ENCODE measurements at regions not wholly inside any gene's neighbourhood (a gene's known extent, or its start where the extent isn't known, plus 50 kb on each side); places are given as distances from the start of the nearest gene placed in this dataset.

DNA sequence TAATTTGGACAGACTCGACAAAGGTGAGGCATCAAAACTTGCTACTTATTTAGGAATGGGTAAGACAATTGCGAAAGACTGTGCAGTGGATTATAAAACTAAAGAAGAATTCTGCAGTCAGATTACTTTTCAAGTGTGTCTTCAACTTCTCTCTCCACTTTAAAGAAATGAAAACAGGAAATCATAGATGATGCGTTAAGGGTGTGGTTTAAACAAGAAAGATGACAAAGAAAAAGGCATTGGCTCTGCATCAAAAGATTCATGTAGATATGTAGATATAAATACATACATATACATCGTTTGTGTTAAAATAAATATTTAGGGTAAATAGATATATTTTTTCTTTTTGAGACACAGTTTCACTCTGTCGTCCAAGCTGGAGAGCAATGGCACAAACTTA lies 74.6 kb upstream of the PARP11 start:
- peak; percentile 71 for DNase-seq

DNA sequence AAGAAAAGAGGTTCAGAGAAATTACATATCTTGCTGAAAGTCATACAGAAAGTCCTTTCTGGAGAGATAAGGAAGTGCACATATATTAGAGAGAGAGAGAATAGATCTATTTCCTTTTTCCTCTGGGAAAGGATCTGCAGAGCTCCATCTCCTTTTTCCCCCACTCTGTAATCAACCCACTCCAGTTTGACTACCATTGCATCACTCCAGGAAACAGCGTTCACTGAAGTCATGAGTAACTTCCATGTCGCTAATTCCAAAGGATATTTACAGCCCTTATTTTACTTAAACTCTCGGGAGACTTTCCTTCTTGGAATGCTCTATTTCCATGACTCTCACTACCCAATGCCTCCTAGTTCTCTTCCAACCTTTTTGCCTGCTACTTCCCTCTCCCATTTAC lies 72.5 kb upstream of the PARP11 start:
- no peak for DNase-seq

DNA sequence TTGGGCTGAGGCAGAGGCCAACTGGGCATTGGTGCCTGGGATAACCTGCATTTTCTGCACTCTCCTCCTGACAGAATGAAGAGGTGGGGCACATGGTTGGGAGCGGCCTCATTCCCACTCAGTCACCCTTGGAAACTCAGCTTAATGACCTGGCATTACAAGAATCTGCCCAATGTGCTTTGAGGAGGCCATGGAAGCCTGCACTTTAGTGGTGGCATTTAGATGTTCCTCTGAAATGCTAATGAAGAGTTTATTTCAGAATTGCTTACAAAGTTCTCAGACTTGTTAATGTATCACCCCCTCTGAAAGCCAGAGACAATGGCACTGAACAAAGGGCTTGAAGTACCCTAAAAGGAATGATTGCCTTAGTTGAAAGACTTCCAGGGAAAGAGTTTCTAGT lies 71.4 kb upstream of the PARP11 start:
- no peak for DNase-seq

DNA sequence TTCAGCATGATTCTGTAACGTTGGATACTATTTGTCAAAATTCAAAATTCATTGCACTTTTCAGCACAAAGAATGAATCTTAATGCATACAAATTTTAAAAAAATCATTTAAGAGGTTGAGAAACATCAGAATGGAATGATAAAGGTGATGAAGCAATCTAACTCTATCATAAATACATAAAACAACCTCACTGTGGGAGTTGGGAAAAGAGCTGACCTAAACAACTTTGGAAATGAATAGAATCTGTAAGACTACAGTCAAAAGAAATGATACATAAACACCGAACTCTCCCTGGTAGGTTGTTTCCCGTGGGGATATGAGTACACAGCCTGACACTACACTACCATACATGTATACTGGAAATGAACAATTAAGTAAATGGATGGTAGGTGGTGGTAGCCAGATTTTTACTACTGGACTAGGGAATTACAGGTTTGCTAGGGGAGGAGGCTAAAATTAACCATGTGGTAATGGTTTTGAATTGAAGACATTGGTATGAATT lies 64.9 kb upstream of the PARP11 start:
- DNase-seq = no peak

DNA sequence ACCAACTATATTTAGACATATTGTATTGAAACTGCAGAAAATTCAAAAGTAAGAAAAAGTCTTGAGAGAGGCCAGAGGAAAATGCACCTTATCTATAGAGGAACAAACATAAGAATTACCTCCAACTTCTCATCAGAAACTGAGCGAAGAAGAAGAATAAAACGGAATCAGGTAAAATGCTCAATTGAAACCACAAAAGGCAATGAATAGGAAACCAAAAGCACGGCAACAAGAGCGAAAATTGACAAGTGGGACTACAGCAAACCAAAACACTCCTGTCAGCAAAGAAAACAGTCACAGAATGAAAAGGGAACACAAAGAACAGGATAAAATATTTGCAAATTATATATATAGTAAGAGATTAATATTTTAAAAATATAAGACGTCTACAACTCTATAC lies 61.9 kb upstream of the PARP11 start:
- peak; percentile 45 for DNase-seq

DNA sequence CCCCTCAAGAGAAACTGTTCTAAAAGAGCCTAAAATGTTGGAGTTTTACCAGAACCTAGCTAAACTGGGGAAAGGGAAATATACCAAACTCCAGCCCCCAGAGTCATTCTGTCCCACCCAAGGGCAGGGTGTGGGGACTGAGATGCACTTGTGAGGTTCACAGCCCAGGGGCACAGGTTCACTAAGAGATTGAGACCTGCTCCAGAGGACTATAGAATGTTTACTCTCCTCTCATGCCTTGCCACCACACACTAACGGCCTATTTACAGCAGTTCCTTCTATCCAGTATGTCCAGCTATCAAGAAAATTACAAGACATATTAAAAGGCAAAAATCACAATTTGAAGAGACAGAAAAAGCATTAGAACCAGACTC lies 60.6 kb upstream of the PARP11 start:
- no peak for DNase-seq

DNA sequence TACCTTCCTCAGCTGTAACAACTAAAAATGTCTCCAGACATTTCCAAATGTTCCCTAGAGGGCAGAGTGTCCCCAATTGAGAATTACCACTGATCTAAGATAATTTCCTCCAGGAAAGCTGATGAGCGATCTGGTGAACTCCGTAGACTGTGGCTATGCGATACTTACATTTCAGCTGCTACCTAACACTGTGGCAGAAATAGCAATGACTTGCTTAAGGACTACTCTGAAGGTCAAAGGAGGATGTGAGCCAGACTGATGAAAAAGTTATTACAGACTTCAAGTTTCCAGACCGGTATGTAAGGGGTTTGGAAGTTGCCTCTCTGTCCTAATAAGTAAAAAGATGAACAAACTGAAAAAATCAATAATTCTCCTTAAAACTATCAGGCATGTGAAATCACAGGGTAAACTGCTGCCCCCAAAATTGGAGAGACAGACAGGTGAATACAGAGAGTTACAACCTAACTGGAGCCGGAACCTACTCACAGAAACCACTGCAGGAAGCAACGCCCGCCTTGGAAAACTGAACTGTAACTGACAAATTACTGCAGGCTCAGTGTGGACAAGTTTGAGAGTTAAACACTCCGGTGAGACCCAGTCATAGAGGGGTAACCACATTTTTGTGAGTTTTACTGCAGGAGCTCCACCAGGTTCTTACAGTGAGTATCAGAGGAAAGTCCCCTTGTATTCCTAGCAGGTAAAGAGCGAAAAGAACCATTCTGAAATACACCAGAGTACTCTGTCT lies 60.0 kb upstream of the PARP11 start:
- peak; percentile 18 for DNase-seq

DNA sequence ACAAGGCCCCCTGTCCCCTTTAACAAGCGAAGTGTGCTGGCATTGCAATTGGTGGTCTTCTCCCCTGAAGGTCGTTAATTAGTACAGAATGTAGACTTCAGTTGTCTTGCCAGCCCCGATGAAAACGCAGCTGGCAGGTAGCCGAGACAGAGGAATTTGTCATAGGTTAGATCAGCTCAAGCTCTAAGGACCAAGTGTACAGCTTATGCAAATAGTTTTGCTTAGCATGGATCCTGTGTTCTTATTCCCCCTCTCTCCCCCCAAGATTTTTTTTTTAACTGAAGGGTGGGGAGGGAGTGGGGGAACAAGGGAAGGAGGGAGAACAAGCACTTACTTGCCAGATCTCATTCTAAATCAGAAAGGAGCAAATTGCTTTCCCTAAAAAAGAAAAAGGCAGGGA lies 58.6 kb upstream of the PARP11 start:
- no peak for DNase-seq

DNA sequence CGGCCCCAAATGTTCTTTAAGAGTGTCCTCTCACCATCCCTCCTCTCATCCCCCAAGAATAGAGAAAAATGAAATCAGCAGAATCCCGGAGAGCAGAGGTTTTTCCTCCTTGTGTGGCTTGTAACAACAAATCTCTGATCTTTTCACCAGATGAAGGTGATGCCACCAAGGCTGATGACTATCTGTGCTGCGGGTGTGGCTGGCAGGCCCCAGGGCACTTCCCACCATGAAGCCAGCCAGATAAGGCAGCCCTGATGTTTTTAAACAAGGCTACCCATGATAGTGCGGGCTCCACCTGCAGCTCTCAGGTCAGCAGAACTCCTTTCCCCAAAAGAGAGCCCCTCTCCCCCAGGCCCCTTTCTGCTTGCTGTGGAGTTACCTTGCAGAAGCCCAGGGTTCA lies 58.0 kb upstream of the PARP11 start:
- DNase-seq = peak; percentile 29

DNA sequence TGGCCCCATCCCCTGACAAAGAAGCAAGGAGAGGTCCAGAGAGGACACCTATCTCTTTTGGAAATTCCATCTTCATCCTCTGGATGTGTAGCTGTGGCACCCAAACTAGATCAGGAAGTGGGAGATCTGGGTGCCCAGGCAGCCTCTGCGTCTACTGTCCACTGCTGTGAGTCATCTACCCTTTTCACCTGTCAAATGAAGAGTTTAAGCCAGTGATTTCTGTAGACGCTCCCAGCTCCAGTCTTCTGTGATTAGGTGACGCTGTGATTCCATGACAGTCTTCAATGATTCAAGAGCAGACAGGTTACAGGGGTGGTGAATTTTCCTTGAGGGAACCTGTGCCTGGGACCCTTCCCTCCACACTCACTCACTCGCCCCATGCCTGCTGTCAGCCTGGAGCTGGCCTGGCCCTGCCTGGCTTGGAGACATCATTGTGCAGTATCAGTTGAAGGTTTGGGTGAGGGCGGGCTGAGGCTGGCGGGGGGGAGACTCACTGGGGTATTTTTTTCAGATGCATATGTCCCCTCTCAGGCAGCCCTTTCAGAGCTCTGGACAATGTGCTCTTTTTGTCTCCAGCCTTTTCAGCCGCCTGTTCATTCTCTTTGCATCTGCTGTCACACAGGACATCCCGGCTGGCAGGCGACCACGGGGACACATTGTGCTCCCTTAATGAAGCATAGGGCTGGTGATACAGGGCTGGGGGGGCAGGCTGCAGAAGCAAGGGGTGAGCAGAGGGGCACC lies 56.8 kb upstream of the PARP11 start:
- no peak for DNase-seq

DNA sequence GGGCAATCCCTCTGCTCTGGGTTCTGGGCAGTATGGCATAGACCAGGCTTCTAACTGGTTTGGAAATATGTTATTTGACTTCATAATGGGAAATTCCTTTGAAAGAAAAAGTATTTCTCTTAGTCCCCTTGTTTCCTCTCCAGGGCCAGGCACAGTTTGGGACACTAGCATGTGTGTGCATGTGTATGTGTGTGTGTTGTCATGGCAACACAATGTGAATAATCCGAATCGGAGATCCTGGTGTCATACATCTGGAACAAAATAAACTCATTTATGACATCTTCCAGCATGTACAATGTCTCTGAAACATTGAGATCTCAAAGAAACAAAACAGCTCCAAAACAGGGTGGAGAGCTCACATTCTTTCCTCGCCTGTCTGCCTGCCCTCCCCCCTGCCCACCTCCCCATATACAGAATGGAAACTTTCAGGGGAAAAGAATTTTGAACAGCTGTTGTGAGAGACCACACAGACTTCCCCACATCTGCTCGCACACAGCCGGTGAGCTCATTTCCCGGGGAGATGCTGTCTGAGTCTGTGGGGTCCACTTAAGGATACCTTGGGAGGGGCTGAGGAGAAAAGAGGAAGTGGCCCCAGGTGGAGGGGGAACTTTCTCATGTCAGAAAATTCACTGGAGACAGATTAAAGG lies 55.5 kb upstream of the PARP11 start:
- DNase-seq = no peak

DNA sequence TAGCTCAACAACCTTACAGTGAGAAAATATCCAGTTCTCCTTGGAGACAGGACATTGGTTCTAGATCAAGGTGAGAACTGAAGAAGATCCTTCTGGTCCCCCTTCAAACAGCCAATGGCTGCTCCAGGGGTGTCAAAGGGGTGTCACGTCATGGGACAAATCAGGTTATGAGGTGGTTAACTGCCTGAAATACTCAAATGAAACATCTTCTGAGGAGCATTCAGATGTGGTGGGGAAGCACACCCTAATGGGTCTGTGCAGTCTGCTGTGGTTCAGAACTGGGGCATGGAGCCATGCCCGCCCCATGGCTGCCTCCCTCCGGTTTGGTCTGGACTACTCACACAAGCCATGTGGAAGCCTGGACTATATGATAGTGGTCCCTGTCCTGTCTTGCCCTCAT lies 52.4 kb upstream of the PARP11 start:
- no peak for DNase-seq

DNA sequence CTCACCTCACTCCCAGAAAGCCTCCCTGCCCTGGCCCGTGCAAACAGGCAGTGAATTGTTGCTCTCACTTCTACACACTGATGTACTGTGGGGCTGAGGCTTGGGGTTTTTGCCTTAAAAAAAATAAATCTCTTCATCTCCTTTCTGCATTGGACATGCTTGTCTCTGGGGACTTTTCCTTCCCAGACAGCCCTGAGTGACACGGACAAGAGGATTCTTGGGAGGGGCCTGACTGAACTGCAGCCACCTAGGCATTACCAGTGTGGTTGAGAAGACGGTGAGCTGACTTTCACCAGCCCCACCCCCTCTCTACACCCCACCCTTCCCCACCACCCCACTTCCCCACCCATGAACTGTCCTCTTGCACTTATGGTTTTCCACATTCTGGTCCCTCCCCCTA lies 51.6 kb upstream of the PARP11 start:
- DNase-seq = no peak

DNA sequence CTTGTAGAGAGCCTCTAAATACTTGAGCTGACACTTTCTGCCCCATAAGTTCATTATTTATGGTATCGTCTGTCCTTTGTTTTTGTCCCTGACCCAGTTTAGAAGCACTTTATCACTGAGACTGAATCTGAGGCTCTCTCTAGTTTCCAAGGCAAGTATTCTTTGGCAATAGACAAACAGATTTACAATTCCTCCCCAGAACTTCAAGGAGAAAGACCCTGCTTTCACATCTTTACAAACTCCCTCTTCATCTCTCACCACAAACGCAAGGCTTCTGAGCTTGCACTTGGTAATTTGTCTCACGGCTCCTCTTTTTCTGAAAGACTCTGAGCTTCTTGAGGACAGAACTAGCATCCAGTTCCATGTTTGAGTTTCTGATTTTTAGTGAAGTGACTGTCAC lies 49.8 kb upstream of the PARP11 start:
- no peak for DNase-seq

Measured in CD4-positive, alpha-beta T cell treated with Interleukin-21 for 1 hour (primary cell).